ENCODE measurements at regions not wholly inside any gene's neighbourhood (a gene's known extent, or its start where the extent isn't known, plus 50 kb on each side); places are given as distances from the start of the nearest gene placed in this dataset.
"Not testable (repeated sequence)": the region's sequence is repeated elsewhere in the genome, so short reads cannot be mapped to it uniquely, and the experiment has no call there.

DNA sequence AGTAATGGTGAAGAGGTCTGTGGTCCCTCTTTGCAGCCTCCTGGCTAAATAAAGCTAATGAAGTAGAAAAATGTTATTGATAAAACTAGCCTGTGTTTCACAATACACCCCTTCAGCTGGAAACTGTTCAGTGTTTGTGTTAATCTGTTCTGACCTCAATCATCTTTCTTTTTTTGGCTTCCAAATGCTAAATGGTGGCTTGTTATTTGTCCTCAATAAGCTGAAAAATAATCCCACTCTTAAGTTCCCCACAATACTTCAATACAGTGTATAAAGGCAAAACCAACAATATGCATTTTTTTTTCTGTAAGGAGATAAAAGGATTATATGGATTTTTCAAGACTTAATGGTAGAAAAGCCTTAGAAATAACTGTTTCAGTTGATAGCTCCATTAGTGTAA is 560.5 kb downstream of the TUSC1 start:
- BruUV-seq (replicated peaks) = no TSS peak
- ATAC-seq (no peak), FAIRE-seq (no peak), DNase-seq (ENCODE audit: low spot score) (no peak)
- H3K4me1 ChIP-seq (ENCODE audit: insufficient read depth, low read length) = no peaks in the 10 kb centered on the region
- in situ Hi-C loops (cut with HindIII; ENCODE audit: extremely low pct_ligation_motif_present, low pct_unique_long_range_greater_than_20kb) (no loop called here), intact Hi-C loops (cut with micrococcal nuclease; ENCODE audit: unreplicated experiment) (no loop called here)
- H3K27ac ChIP-seq (ENCODE audit: extremely low read length, insufficient read depth, low read length) = no peak overlapping the region
- no peaks in the 10 kb centered on the region for H4K20me1 ChIP-seq (ENCODE audit: insufficient read depth, low read length)
- H3K27me3 ChIP-seq (ENCODE audit: control insufficient read depth in 1 of 2, insufficient read depth in 2 of 2, low read length in 2 of 2) = no peaks in the 10 kb centered on the region
- H3K36me3 ChIP-seq (replicated peaks in 1 of 2; ENCODE audit: control insufficient read depth in 1 of 2, insufficient read depth in 2 of 2, low read length in 2 of 2) = no peaks in the 10 kb centered on the region
- no peaks in the 10 kb centered on the region for H3K79me2 ChIP-seq (ENCODE audit: insufficient read depth, low read length)
- H3K4me3 ChIP-seq (replicated peaks in 1 of 3; ENCODE audit: insufficient read depth in 1 of 3, low read depth in 2 of 3, low read length in 3 of 3) = no peak overlapping the region
- ChIA-PET POLR2A (no interaction called here), CTCF (ENCODE audit: low intra/inter-chr PET ratio, low total read pairs) (no interaction called here)
- H3K9ac ChIP-seq (ENCODE audit: insufficient read depth, low read depth, low read length) = no peak overlapping the region
- TF ChIP-seq, protein P1, sequence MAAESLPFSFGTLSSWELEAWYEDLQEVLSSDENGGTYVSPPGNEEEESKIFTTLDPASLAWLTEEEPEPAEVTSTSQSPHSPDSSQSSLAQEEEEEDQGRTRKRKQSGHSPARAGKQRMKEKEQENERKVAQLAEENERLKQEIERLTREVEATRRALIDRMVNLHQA (CRISPR knock-in tag; IDR thresholded peaks at IDR 0.05) = no peak
- TF ChIP-seq, protein P2, sequence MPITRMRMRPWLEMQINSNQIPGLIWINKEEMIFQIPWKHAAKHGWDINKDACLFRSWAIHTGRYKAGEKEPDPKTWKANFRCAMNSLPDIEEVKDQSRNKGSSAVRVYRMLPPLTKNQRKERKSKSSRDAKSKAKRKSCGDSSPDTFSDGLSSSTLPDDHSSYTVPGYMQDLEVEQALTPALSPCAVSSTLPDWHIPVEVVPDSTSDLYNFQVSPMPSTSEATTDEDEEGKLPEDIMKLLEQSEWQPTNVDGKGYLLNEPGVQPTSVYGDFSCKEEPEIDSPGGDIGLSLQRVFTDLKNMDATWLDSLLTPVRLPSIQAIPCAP (CRISPR knock-in tag; IDR thresholded peaks at IDR 0.05; ENCODE audit: low read depth) = no peak
- TF ChIP-seq ZSCAN21 (CRISPR knock-in tag; IDR thresholded peaks at IDR 0.05; ENCODE audit: borderline replicate concordance) (no peak), MED13 (CRISPR knock-in tag; IDR thresholded peaks at IDR 0.05) (no peak), NAIF1 (CRISPR knock-in tag; IDR thresholded peaks at IDR 0.05; ENCODE audit: borderline replicate concordance) (no peak), CBX1 (IDR thresholded peaks at IDR 0.05; ENCODE audit: low read depth) (no peak), NR2C2 (CRISPR knock-in tag; IDR thresholded peaks at IDR 0.05; ENCODE audit: borderline replicate concordance) (no peak), ZNF501 (CRISPR knock-in tag; IDR thresholded peaks at IDR 0.05) (no peak), RXRB (CRISPR knock-in tag; IDR thresholded peaks at IDR 0.05; ENCODE audit: borderline replicate concordance) (no peak), ZNF75D (CRISPR knock-in tag; IDR thresholded peaks at IDR 0.05; ENCODE audit: borderline replicate concordance) (no peak), ZNF446 (CRISPR knock-in tag; IDR thresholded peaks at IDR 0.05) (no peak), CHCHD3 (CRISPR knock-in tag; IDR thresholded peaks at IDR 0.05) (no peak), SIN3B (IDR thresholded peaks at IDR 0.05; ENCODE audit: low read length) (no peak), SNAI1 (CRISPR knock-in tag; IDR thresholded peaks at IDR 0.05; ENCODE audit: borderline replicate concordance) (no peak), ZNF10 (CRISPR knock-in tag; IDR thresholded peaks at IDR 0.05; ENCODE audit: borderline replicate concordance, low read depth) (no peak)
- TF ChIP-seq, protein P3, sequence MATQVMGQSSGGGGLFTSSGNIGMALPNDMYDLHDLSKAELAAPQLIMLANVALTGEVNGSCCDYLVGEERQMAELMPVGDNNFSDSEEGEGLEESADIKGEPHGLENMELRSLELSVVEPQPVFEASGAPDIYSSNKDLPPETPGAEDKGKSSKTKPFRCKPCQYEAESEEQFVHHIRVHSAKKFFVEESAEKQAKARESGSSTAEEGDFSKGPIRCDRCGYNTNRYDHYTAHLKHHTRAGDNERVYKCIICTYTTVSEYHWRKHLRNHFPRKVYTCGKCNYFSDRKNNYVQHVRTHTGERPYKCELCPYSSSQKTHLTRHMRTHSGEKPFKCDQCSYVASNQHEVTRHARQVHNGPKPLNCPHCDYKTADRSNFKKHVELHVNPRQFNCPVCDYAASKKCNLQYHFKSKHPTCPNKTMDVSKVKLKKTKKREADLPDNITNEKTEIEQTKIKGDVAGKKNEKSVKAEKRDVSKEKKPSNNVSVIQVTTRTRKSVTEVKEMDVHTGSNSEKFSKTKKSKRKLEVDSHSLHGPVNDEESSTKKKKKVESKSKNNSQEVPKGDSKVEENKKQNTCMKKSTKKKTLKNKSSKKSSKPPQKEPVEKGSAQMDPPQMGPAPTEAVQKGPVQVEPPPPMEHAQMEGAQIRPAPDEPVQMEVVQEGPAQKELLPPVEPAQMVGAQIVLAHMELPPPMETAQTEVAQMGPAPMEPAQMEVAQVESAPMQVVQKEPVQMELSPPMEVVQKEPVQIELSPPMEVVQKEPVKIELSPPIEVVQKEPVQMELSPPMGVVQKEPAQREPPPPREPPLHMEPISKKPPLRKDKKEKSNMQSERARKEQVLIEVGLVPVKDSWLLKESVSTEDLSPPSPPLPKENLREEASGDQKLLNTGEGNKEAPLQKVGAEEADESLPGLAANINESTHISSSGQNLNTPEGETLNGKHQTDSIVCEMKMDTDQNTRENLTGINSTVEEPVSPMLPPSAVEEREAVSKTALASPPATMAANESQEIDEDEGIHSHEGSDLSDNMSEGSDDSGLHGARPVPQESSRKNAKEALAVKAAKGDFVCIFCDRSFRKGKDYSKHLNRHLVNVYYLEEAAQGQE (IDR thresholded peaks at IDR 0.05; ENCODE audit: borderline replicate concordance in 1 of 2, low read depth in 1 of 2, low read length in 2 of 2) = no peak
- H2AFZ ChIP-seq (ENCODE audit: low read length) = no peak overlapping the region
- H3K4me2 ChIP-seq (ENCODE audit: low read depth, low read length) = no peak overlapping the region
- H3K9me3 ChIP-seq (ENCODE audit: low read length) = peaks cover 39% of the 10 kb centered on the region

DNA sequence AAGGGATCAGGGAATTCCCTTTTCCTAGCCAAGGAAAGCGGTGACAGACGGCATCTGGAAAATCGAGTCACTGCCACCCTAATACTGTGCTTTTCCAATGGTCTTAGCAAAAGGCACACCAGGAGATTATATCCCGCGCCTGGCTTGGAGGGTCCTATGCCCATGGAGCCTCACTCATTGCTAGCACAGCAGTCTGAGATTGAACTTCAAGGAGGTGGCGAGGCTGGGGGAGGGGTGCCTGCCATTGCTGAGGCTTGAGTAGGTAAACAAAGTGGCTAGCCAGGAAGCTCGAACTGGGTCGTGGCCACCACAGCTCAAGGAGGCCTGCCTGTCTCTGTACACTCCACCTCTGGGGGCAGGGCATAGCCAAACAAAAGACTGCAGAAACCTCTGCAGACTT is 556.5 kb upstream of the IZUMO3 start:
- WGBS (ENCODE audit: low lambda C conversion rate) = 29% methylated on average over 4 of the region's 8 CpGs
- FAIRE-seq; BruUV-seq (replicated peaks); in situ Hi-C loops (cut with HindIII; ENCODE audit: extremely low pct_ligation_motif_present, low pct_unique_long_range_greater_than_20kb); H3K9ac ChIP-seq (ENCODE audit: insufficient read depth, low read depth, low read length); H3K79me2 ChIP-seq (ENCODE audit: insufficient read depth, low read length); H3K4me3 ChIP-seq (replicated peaks in 1 of 3; ENCODE audit: insufficient read depth in 1 of 3, low read depth in 2 of 3, low read length in 3 of 3); H3K27me3 ChIP-seq (ENCODE audit: control insufficient read depth in 1 of 2, insufficient read depth in 2 of 2, low read length in 2 of 2); H3K36me3 ChIP-seq (replicated peaks in 1 of 2; ENCODE audit: control insufficient read depth in 1 of 2, insufficient read depth in 2 of 2, low read length in 2 of 2); H3K4me2 ChIP-seq (ENCODE audit: low read depth, low read length); H3K27ac ChIP-seq (ENCODE audit: extremely low read length, insufficient read depth, low read length); H2AFZ ChIP-seq (ENCODE audit: low read length); ATAC-seq; H3K4me1 ChIP-seq (ENCODE audit: insufficient read depth, low read length); CTCF ChIA-PET (ENCODE audit: low intra/inter-chr PET ratio, low total read pairs); POLR2A ChIA-PET; H4K20me1 ChIP-seq (ENCODE audit: insufficient read depth, low read length); DNase-seq (ENCODE audit: low spot score); intact Hi-C loops (cut with micrococcal nuclease; ENCODE audit: unreplicated experiment): not testable (repeated sequence)
- peaks cover 30% of the 10 kb centered on the region for H3K9me3 ChIP-seq (ENCODE audit: low read length)

Data from HepG2 (cell line).